PFSK-1 (cell line): ENCODE measurements at regions not wholly inside any gene's neighbourhood (a gene's known extent, or its start where the extent isn't known, plus 50 kb on each side); places are given as distances from the start of the nearest gene placed in this dataset.

ENCODE experiments used
- SIN3A ChIP-seq: IDR thresholded peaks from 2 replicates; pipeline ENCODE4 v1.6.1; 2012; ENCODE audit warnings: mild to moderate bottlenecking, low read length, moderate library complexity, borderline replicate concordance; ENCODE audit not compliant: insufficient read depth
- TF ChIP-seq, protein P1 (sequence below), 2 experiments: IDR thresholded peaks; 2 replicates each; pipeline versions ENCODE4 v1.6.1 to v1.8.0; 2011 to 2012; ENCODE audit warnings: low read depth in 2 of 2, low read length in 2 of 2, control low read depth in 1 of 2, inconsistent platforms in 1 of 2, mild to moderate bottlenecking in 1 of 2, moderate library complexity in 1 of 2; ENCODE audit not compliant: insufficient read depth in 1 of 2

DNA sequence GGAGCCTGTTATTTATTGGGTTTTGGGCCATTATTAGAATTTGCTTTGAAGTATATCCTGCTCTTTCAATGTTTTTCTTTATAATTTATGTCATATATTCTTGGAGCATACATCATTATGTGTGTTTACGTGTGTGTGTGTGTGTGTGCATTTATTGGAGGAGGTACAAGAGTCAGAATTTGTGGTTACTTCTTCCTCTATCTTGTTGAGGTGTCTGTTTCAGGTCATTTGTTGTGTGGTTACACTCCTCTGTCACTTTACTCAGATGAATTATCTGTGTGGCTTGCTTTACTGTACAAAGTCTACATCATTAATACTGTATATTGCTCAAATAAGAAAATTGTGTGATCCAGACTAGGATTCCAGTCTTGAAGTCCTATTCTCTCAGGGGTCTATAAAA, 1957.4 kb upstream of the TENM3 start:
- TF ChIP-seq, protein P1, sequence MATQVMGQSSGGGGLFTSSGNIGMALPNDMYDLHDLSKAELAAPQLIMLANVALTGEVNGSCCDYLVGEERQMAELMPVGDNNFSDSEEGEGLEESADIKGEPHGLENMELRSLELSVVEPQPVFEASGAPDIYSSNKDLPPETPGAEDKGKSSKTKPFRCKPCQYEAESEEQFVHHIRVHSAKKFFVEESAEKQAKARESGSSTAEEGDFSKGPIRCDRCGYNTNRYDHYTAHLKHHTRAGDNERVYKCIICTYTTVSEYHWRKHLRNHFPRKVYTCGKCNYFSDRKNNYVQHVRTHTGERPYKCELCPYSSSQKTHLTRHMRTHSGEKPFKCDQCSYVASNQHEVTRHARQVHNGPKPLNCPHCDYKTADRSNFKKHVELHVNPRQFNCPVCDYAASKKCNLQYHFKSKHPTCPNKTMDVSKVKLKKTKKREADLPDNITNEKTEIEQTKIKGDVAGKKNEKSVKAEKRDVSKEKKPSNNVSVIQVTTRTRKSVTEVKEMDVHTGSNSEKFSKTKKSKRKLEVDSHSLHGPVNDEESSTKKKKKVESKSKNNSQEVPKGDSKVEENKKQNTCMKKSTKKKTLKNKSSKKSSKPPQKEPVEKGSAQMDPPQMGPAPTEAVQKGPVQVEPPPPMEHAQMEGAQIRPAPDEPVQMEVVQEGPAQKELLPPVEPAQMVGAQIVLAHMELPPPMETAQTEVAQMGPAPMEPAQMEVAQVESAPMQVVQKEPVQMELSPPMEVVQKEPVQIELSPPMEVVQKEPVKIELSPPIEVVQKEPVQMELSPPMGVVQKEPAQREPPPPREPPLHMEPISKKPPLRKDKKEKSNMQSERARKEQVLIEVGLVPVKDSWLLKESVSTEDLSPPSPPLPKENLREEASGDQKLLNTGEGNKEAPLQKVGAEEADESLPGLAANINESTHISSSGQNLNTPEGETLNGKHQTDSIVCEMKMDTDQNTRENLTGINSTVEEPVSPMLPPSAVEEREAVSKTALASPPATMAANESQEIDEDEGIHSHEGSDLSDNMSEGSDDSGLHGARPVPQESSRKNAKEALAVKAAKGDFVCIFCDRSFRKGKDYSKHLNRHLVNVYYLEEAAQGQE (IDR thresholded peaks at IDR 0.05; ENCODE audit: insufficient read depth in 1 of 2, low read depth in 2 of 2, low read length in 2 of 2), result no peak
- TF ChIP-seq SIN3A, result no peak
